WTC11 (cell line): ENCODE measurements at regions not wholly inside any gene's neighbourhood (a gene's known extent, or its start where the extent isn't known, plus 50 kb on each side); places are given as distances from the start of the nearest gene placed in this dataset.
"Not testable (repeated sequence)": the region's sequence is repeated elsewhere in the genome, so short reads cannot be mapped to it uniquely, and the experiment has no call there.

Source experiments
- ATAC-seq: fragments of 200-7000 bp; cut with Tn5 transposase; 2 replicates; pipeline ENCODE4 v1.10.0; 2021; ENCODE audit warnings: mild to moderate bottlenecking, moderate library complexity
- CTCF ChIA-PET: fragments of 300-600 bp; sonication (Branson Sonifier 250); formaldehyde crosslinking; loops from one replicate; lab custom pipeline; 2021; ENCODE audit warnings: antibody characterized with exemption; lab: Charles Lee
- POLR2A ChIA-PET: fragments of 350-600 bp; sonication (Branson Sonifier 250); formaldehyde crosslinking; loops from one replicate; lab custom pipeline; 2021; ENCODE audit warnings: antibody characterized with exemption; lab: Charles Lee
- DNase-seq: peaks from one replicate; pipeline ENCODE4 v3.0.0; 2021; ENCODE audit warnings: low spot score
- H3K27ac Mint-ChIP-seq: 2 replicates; pipeline ENCODE4 v1.8.0; 2021; ENCODE audit warnings: mixed read lengths
- H3K27me3 Mint-ChIP-seq: 2 replicates; pipeline ENCODE4 v1.8.0; 2021; ENCODE audit warnings: low read depth, mild to moderate bottlenecking, moderate library complexity, mixed read lengths
- H3K36me3 Mint-ChIP-seq: 2 replicates; pipeline ENCODE4 v1.8.0; 2021; ENCODE audit warnings: mixed read lengths
- H3K4me1 Mint-ChIP-seq: 2 replicates; pipeline ENCODE4 v1.8.0; 2022; ENCODE audit warnings: mixed read lengths
- H3K4me3 Mint-ChIP-seq: 2 replicates; pipeline ENCODE4 v1.8.0; 2021; ENCODE audit warnings: mild to moderate bottlenecking, moderate library complexity, mixed read lengths
- H3K9me3 Mint-ChIP-seq: 2 replicates; pipeline ENCODE4 v1.8.0; 2021; ENCODE audit warnings: mixed read lengths
- EMX1 ChIP-seq: fragments of 250-450 bp; sonication (Bioruptor Pico); IDR thresholded peaks from 2 replicates; pipeline ENCODE4 v1.8.0; 2021; ENCODE audit warnings: mild to moderate bottlenecking
- ESRRA ChIP-seq: sonication (generic); formaldehyde crosslinking; IDR thresholded peaks from 2 replicates; pipeline ENCODE4 v1.8.1; 2022; ENCODE audit warnings: mild to moderate bottlenecking, missing genetic modification reagents, borderline replicate concordance
- FOXJ3 ChIP-seq: sonication (generic); formaldehyde crosslinking; IDR thresholded peaks from 2 replicates; pipeline ENCODE4 v1.9.0; 2021; ENCODE audit warnings: missing genetic modification reagents, mild to moderate bottlenecking, borderline replicate concordance
- IRF1 ChIP-seq: sonication (generic); formaldehyde crosslinking; IDR thresholded peaks from 2 replicates; pipeline ENCODE4 v1.8.0; 2023; ENCODE audit warnings: missing genetic modification reagents
- JAZF1 ChIP-seq: fragments of 250-450 bp; sonication (Bioruptor Pico); IDR thresholded peaks from 2 replicates; pipeline ENCODE4 v1.9.0; 2021; ENCODE audit warnings: moderate library complexity, mild to moderate bottlenecking, inconsistent platforms
- NFATC4 ChIP-seq: fragments of 250-450 bp; sonication (Bioruptor Pico); IDR thresholded peaks from 2 replicates; pipeline ENCODE4 v1.9.0; 2021; ENCODE audit warnings: mild to moderate bottlenecking
- NFE2L1 ChIP-seq: sonication (generic); formaldehyde crosslinking; IDR thresholded peaks from 2 replicates; pipeline ENCODE4 v1.8.1; 2023; ENCODE audit warnings: missing genetic modification reagents
- STAT6 ChIP-seq: sonication (generic); formaldehyde crosslinking; conservative IDR thresholded peaks from 2 replicates; pipeline ENCODE4 v1.8.1; 2023; ENCODE audit warnings: mild to moderate bottlenecking, low read depth, missing genetic modification reagents, moderate library complexity
- ZMAT4 ChIP-seq: fragments of 250-450 bp; sonication (Bioruptor Pico); IDR thresholded peaks from 2 replicates; pipeline ENCODE4 v1.9.0; 2021; ENCODE audit warnings: mild to moderate bottlenecking
- ZNF263 ChIP-seq: sonication (generic); formaldehyde crosslinking; IDR thresholded peaks from 2 replicates; pipeline ENCODE4 v1.8.1; 2022; ENCODE audit warnings: low read depth, mild to moderate bottlenecking, moderate library complexity, missing genetic modification reagents
- ZNF423 ChIP-seq: fragments of 250-450 bp; sonication (Bioruptor Pico); IDR thresholded peaks from 2 replicates; pipeline ENCODE4 v2.1.2; 2022; ENCODE audit warnings: mild to moderate bottlenecking, moderate library complexity
- ZNF671 ChIP-seq: fragments of 250-450 bp; sonication (Bioruptor Pico); IDR thresholded peaks from 2 replicates; pipeline ENCODE4 v1.8.0; 2021; ENCODE audit warnings: mild to moderate bottlenecking
- TF ChIP-seq, protein P1 (sequence below): sonication (generic); formaldehyde crosslinking; IDR thresholded peaks from 2 replicates; pipeline ENCODE4 v1.8.0; 2023; ENCODE audit warnings: mild to moderate bottlenecking, missing genetic modification reagents
- TF ChIP-seq, protein P2 (sequence below): fragments of 250-450 bp; sonication (Bioruptor Pico); IDR thresholded peaks from 2 replicates; pipeline ENCODE4 v2.1.2; 2022; ENCODE audit warnings: mild to moderate bottlenecking, moderate library complexity
- TF ChIP-seq, protein P3 (sequence below): sonication (generic); formaldehyde crosslinking; IDR thresholded peaks from 2 replicates; pipeline ENCODE4 v1.8.1; 2022; ENCODE audit warnings: mild to moderate bottlenecking, moderate library complexity, missing genetic modification reagents
- TF ChIP-seq, protein P4 (sequence below): sonication (generic); formaldehyde crosslinking; IDR thresholded peaks from 2 replicates; pipeline ENCODE4 v1.8.1; 2023; ENCODE audit warnings: mild to moderate bottlenecking, missing genetic modification reagents, moderate library complexity

DNA sequence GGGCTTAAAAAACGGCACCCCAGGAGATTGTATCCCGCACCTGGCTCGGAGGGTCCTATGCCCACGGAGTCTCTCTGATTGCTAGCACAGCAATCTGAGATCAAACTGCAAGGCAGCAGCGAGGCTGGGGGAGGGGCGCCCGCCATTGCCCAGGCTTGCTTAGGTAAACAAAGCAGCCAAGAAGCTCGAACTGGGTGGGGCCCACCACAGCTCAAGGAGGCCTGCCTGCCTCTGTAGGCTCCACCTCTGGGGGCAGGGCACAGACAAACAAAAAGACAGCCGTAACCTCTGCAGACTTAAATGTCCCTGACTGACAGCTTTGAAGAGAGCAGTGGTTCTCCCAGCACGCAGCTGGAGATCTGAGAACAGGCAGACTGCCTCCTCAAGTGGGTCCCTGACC is 601.5 kb upstream of the TBX3 start:
- H3K9me3 Mint-ChIP-seq, result peaks cover 14% of the 10 kb centered on the region
- H3K4me1 Mint-ChIP-seq, ATAC-seq, H3K27me3 Mint-ChIP-seq, POLR2A ChIA-PET, H3K27ac Mint-ChIP-seq, CTCF ChIA-PET, H3K4me3 Mint-ChIP-seq: not testable (repeated sequence)
- DNase-seq, result peak; percentile 16
- H3K36me3 Mint-ChIP-seq, result peaks cover 10% of the 10 kb centered on the region

- no peaks in the 10 kb centered on the region for H3K9me3 Mint-ChIP-seq
- ChIA-PET POLR2A (no interaction called here), CTCF (interaction anchor here (0.5 kb wide), 1 partner anchor 570 kb away, joined by 4 read pairs; no protein-coding TSS in a partner anchor)
- H3K4me1 Mint-ChIP-seq, result no peaks in the 10 kb centered on the region
- TF ChIP-seq, protein P1, sequence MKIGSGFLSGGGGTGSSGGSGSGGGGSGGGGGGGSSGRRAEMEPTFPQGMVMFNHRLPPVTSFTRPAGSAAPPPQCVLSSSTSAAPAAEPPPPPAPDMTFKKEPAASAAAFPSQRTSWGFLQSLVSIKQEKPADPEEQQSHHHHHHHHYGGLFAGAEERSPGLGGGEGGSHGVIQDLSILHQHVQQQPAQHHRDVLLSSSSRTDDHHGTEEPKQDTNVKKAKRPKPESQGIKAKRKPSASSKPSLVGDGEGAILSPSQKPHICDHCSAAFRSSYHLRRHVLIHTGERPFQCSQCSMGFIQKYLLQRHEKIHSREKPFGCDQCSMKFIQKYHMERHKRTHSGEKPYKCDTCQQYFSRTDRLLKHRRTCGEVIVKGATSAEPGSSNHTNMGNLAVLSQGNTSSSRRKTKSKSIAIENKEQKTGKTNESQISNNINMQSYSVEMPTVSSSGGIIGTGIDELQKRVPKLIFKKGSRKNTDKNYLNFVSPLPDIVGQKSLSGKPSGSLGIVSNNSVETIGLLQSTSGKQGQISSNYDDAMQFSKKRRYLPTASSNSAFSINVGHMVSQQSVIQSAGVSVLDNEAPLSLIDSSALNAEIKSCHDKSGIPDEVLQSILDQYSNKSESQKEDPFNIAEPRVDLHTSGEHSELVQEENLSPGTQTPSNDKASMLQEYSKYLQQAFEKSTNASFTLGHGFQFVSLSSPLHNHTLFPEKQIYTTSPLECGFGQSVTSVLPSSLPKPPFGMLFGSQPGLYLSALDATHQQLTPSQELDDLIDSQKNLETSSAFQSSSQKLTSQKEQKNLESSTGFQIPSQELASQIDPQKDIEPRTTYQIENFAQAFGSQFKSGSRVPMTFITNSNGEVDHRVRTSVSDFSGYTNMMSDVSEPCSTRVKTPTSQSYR (CRISPR knock-in tag), result no peak
- TF ChIP-seq ZNF423 (CRISPR knock-in tag), result no peak
- TF ChIP-seq STAT6 (CRISPR knock-in tag), result no peak
- TF ChIP-seq JAZF1 (CRISPR knock-in tag), result no peak
- TF ChIP-seq, protein P2, sequence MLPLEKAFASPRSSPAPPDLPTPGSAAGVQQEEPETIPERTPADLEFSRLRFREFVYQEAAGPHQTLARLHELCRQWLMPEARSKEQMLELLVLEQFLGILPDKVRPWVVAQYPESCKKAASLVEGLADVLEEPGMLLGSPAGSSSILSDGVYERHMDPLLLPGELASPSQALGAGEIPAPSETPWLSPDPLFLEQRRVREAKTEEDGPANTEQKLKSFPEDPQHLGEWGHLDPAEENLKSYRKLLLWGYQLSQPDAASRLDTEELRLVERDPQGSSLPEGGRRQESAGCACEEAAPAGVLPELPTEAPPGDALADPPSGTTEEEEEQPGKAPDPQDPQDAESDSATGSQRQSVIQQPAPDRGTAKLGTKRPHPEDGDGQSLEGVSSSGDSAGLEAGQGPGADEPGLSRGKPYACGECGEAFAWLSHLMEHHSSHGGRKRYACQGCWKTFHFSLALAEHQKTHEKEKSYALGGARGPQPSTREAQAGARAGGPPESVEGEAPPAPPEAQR (CRISPR knock-in tag), result no peak
- TF ChIP-seq ZNF263 (CRISPR knock-in tag), result no peak
- TF ChIP-seq NFE2L1 (CRISPR knock-in tag), result no peak
- TF ChIP-seq ESRRA (CRISPR knock-in tag), result no peak
- TF ChIP-seq FOXJ3 (CRISPR knock-in tag), result no peak
- no peak overlapping the region for H3K4me3 Mint-ChIP-seq
- DNase-seq (no peak), ATAC-seq (no peak)
- no peak overlapping the region for H3K27ac Mint-ChIP-seq
- no peaks in the 10 kb centered on the region for H3K27me3 Mint-ChIP-seq
- H3K36me3 Mint-ChIP-seq, result no peaks in the 10 kb centered on the region
Measured at GRCh38 chr12:115273456-115273855, 589.5 kb upstream of the TBX3 start.

DNA sequence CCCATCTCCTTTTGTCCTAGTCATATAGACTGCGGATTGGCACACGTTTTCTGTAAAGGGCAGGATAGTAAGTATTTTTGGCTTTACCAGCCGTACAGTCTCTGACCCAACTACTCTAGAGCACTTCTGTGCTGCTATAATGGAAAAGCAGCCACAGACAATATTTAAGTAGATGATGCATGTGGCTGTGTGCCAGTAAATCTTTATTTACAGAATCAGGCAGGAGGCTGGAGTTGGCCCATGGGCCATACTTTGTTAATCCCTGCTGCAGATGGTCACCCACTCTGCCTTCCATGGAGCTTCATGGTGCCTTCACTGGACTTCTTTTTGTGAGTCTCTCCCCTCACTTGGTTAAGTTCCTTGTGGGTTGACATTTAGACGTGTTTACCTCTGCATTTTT is 584.5 kb upstream of the TBX3 start:
- Mint-ChIP-seq H3K9me3 (no peaks in the 10 kb centered on the region), H3K27ac (no peak overlapping the region), H3K27me3 (no peaks in the 10 kb centered on the region), H3K36me3 (no peaks in the 10 kb centered on the region), H3K4me1 (no peaks in the 10 kb centered on the region), H3K4me3 (no peak overlapping the region)
- ChIA-PET CTCF (no interaction called here), POLR2A (no interaction called here)
- DNase-seq (no peak), ATAC-seq (no peak)
- TF ChIP-seq NFATC4 (no peak), ZMAT4 (CRISPR knock-in tag) (no peak), EMX1 (CRISPR knock-in tag) (no peak), STAT6 (CRISPR knock-in tag) (no peak), IRF1 (CRISPR knock-in tag) (no peak), ZNF671 (CRISPR knock-in tag) (no peak)
- TF ChIP-seq, protein P3, sequence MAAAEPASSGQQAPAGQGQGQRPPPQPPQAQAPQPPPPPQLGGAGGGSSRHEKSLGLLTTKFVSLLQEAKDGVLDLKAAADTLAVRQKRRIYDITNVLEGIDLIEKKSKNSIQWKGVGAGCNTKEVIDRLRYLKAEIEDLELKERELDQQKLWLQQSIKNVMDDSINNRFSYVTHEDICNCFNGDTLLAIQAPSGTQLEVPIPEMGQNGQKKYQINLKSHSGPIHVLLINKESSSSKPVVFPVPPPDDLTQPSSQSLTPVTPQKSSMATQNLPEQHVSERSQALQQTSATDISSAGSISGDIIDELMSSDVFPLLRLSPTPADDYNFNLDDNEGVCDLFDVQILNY (CRISPR knock-in tag), result no peak
- TF ChIP-seq, protein P4, sequence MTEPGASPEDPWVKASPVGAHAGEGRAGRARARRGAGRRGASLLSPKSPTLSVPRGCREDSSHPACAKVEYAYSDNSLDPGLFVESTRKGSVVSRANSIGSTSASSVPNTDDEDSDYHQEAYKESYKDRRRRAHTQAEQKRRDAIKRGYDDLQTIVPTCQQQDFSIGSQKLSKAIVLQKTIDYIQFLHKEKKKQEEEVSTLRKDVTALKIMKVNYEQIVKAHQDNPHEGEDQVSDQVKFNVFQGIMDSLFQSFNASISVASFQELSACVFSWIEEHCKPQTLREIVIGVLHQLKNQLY (CRISPR knock-in tag), result no peak
- TF ChIP-seq, protein P1 (CRISPR knock-in tag), result no peak
